Vagina (tissue), 2 donors: ENCODE measurements at regions not wholly inside any gene's neighbourhood (a gene's known extent, or its start where the extent isn't known, plus 50 kb on each side); places are given as distances from the start of the nearest gene placed in this dataset.

Source experiments
- POLR2A ChIP-seq, 2 donors: fragments of 450-650 bp; IDR thresholded peaks; one replicate each; pipeline ENCODE4 v1.6.1; 2017; ENCODE audit warnings: antibody characterized with exemption in 2 of 2, mild to moderate bottlenecking in 2 of 2, moderate library complexity in 2 of 2
- POLR2AphosphoS5 ChIP-seq, 2 donors: sonication (generic); formaldehyde crosslinking; IDR thresholded peaks; one replicate each; pipeline ENCODE4 v1.9.0; 2017; ENCODE audit warnings: antibody characterized with exemption in 2 of 2, mild to moderate bottlenecking in 2 of 2, low read depth in 1 of 2; ENCODE audit not compliant: insufficient read depth in 1 of 2
- TF ChIP-seq, protein P1 (sequence below), 3 experiments: fragments of 450-650 bp in 2 of 3; fragments of 200-600 bp in 1 of 3; sonication (generic) in 1 of 3; IDR thresholded peaks; one replicate each; pipeline ENCODE4 v1.5.1; 2017 to 2019; ENCODE audit warnings: antibody characterized with exemption in 3 of 3, mild to moderate bottlenecking in 2 of 3, moderate library complexity in 2 of 3

DNA sequence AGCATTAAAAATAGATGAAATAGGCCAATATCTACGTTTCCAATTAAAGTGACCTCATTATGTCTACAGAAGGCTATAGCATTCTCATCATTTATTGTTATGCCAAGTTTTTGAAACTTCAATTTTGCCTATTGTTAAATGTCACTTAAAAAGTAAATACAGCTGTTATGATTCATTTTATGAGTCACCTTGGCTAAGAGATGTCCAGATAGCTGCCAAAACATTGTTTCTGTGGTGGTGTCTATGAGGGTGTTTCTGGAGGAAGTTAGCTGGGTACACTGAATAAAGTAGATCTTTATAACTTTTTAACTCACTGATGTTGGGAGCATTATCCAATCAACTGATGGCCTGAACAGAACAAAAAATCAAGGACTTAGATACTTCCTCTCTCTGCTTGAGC lies 1209.7 kb upstream of the PCDH9 start:
- no peak for TF ChIP-seq POLR2AphosphoS5 (IDR thresholded peaks at IDR 0.05; ENCODE audit: insufficient read depth in 1 of 2, low read depth in 1 of 2)
- TF ChIP-seq, protein P1, sequence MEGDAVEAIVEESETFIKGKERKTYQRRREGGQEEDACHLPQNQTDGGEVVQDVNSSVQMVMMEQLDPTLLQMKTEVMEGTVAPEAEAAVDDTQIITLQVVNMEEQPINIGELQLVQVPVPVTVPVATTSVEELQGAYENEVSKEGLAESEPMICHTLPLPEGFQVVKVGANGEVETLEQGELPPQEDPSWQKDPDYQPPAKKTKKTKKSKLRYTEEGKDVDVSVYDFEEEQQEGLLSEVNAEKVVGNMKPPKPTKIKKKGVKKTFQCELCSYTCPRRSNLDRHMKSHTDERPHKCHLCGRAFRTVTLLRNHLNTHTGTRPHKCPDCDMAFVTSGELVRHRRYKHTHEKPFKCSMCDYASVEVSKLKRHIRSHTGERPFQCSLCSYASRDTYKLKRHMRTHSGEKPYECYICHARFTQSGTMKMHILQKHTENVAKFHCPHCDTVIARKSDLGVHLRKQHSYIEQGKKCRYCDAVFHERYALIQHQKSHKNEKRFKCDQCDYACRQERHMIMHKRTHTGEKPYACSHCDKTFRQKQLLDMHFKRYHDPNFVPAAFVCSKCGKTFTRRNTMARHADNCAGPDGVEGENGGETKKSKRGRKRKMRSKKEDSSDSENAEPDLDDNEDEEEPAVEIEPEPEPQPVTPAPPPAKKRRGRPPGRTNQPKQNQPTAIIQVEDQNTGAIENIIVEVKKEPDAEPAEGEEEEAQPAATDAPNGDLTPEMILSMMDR (IDR thresholded peaks at IDR 0.05), result no peak
- no peak for TF ChIP-seq POLR2A (IDR thresholded peaks at IDR 0.05)
